SK-N-SH (cell line): ENCODE measurements at regions not wholly inside any gene's neighbourhood (a gene's known extent, or its start where the extent isn't known, plus 50 kb on each side); places are given as distances from the start of the nearest gene placed in this dataset.

ENCODE experiments used
- CHD2 ChIP-seq: fragments of 150-350 bp; IDR thresholded peaks from 2 replicates; pipeline ENCODE4 v1.6.1; 2018; ENCODE audit warnings: low read length; ENCODE audit not compliant: partially characterized antibody
- CTCF ChIP-seq: fragments of 200-600 bp; sonication (generic); IDR thresholded peaks from 2 replicates; pipeline ENCODE4 v1.6.1; 2017; ENCODE audit warnings: antibody characterized with exemption, mild to moderate bottlenecking, moderate library complexity
- FOXM1 ChIP-seq: IDR thresholded peaks from 2 replicates; pipeline ENCODE4 v1.4.0; 2012; ENCODE audit warnings: low read depth, mild to moderate bottlenecking
- MEF2A ChIP-seq: IDR thresholded peaks from 2 replicates; pipeline ENCODE4 v1.4.0; 2012; ENCODE audit warnings: low read depth, borderline replicate concordance
- MXI1 ChIP-seq: IDR thresholded peaks from 2 replicates; pipeline ENCODE4 v1.6.1; 2012; ENCODE audit warnings: mild to moderate bottlenecking, low read depth, low read length, improper control_type of control experiment
- PBX3 ChIP-seq: IDR thresholded peaks from 2 replicates; pipeline ENCODE4; 2012
- RCOR1 ChIP-seq: fragments of 150-350 bp; IDR thresholded peaks from 2 replicates; pipeline ENCODE4 v1.6.1; 2017; ENCODE audit warnings: antibody characterized with exemption, low read length
- REST ChIP-seq: IDR thresholded peaks from 2 replicates; pipeline ENCODE4 v1.6.1; 2012; ENCODE audit warnings: mild to moderate bottlenecking, low read depth, low read length, moderate library complexity
- RFX5 ChIP-seq: IDR thresholded peaks from 2 replicates; pipeline ENCODE4 v1.6.1; 2012; ENCODE audit warnings: mild to moderate bottlenecking, improper control_type of control experiment, low read length
- SIN3A ChIP-seq: IDR thresholded peaks from 2 replicates; pipeline ENCODE4 v1.6.1; 2012; ENCODE audit warnings: low read depth, mild to moderate bottlenecking, low read length, moderate library complexity, borderline replicate concordance
- USF1 ChIP-seq: IDR thresholded peaks from 2 replicates; pipeline ENCODE4 v1.4.0; 2012; ENCODE audit warnings: low read depth, borderline replicate concordance
- ZBTB33 ChIP-seq: IDR thresholded peaks from 2 replicates; pipeline ENCODE4 v1.4.0; 2012; ENCODE audit warnings: low read depth, borderline replicate concordance

- TF ChIP-seq FOXM1 (peak; percentile 77), ZBTB33 (peak; percentile 13; the same call in 1 of the 2 replicates), SIN3A (peak; percentile 96), PBX3 (peak; percentile 99), CHD2 (no peak), RFX5 (no peak), CTCF (no peak), MXI1 (no peak), REST (0 out of 2 replicates have a peak, but pooled peaks have one; percentile 28), MEF2A (no peak), RCOR1 (peak; percentile 21; the same call in 1 of the 2 replicates), USF1 (no peak)
These were observed 126.2 kb upstream of the C2CD4B start (continued) for GRCh38 chr15:62291262-62291661.
